IPS-15b (cell line): ENCODE measurements at regions not wholly inside any gene's neighbourhood (a gene's known extent, or its start where the extent isn't known, plus 50 kb on each side); places are given as distances from the start of the nearest gene placed in this dataset.
"Not testable (repeated sequence)": the region's sequence is repeated elsewhere in the genome, so short reads cannot be mapped to it uniquely, and the experiment has no call there.

ENCODE experiments used
- H3K27me3 ChIP-seq: one replicate; pipeline ENCODE4 v1.6.1; 2013; ENCODE audit warnings: low read length; ENCODE audit not compliant: control insufficient read depth, insufficient read depth
- H3K36me3 ChIP-seq: one replicate; pipeline ENCODE4 v1.6.1; 2013; ENCODE audit warnings: low read length; ENCODE audit not compliant: control insufficient read depth, insufficient read depth
- H3K4me1 ChIP-seq: one replicate; pipeline ENCODE4 v1.6.1; 2013; ENCODE audit warnings: mild to moderate bottlenecking, low read length; ENCODE audit not compliant: control insufficient read depth, insufficient read depth
- H3K4me3 ChIP-seq: one replicate; pipeline ENCODE4 v1.5.1; 2013; ENCODE audit warnings: low read depth, low read length
- H3K9ac ChIP-seq: one replicate; pipeline ENCODE4 v1.6.1; 2013; ENCODE audit warnings: low read depth, mild to moderate bottlenecking, low read length
- H3K9me3 ChIP-seq: one replicate; pipeline ENCODE4 v1.6.1; 2013; ENCODE audit warnings: mild to moderate bottlenecking, low read length; ENCODE audit not compliant: control insufficient read depth, insufficient read depth

DNA sequence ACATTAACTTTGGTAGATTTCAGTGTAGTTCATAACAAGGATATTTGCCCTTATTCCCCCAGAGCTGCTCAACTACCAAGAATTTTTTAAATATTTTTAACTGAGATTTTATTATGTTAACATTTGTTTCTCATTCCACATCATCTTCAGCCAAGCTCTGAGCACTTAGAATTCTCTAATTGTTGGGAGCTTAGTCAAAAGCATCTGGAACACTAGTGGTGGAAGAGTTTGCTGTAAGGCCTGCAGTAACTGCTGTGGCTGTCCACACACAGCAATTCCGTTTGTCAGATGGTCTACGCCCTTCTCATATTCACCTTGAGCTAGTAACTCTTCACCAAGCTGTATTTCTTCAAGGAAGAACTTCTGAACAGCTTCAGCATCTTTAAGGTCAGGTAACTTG lies 75.0 kb upstream of the KCTD7 start:
- H3K9ac ChIP-seq, H3K4me3 ChIP-seq, H3K9me3 ChIP-seq, H3K27me3 ChIP-seq, H3K4me1 ChIP-seq: not testable (repeated sequence)
- H3K36me3 ChIP-seq = peaks cover 47% of the 10 kb centered on the region

- H3K4me1 ChIP-seq, H3K9ac ChIP-seq, H3K4me3 ChIP-seq, H3K27me3 ChIP-seq, H3K9me3 ChIP-seq: not testable (repeated sequence)
- H3K36me3 ChIP-seq = peaks cover 47% of the 10 kb centered on the region
These were observed 74.4 kb upstream of the KCTD7 start for GRCh38 chr7:66554291-66554690.

GRCh38 chr7:66554842-66555430 lies 73.7 kb upstream of the KCTD7 start:
- not testable (repeated sequence) for H3K9ac ChIP-seq, H3K27me3 ChIP-seq, H3K9me3 ChIP-seq, H3K4me3 ChIP-seq, H3K4me1 ChIP-seq
- peaks cover 44% of the 10 kb centered on the region for H3K36me3 ChIP-seq

- H3K27me3 ChIP-seq = no peaks in the 10 kb centered on the region
- H3K9ac ChIP-seq = no peak overlapping the region
- no peaks in the 10 kb centered on the region for H3K9me3 ChIP-seq
- H3K36me3 ChIP-seq = peaks cover 41% of the 10 kb centered on the region
- no peaks in the 10 kb centered on the region for H3K4me1 ChIP-seq
- H3K4me3 ChIP-seq = no peak overlapping the region
These were observed 72.5 kb upstream of the KCTD7 start for GRCh38 chr7:66556177-66556548.

DNA sequence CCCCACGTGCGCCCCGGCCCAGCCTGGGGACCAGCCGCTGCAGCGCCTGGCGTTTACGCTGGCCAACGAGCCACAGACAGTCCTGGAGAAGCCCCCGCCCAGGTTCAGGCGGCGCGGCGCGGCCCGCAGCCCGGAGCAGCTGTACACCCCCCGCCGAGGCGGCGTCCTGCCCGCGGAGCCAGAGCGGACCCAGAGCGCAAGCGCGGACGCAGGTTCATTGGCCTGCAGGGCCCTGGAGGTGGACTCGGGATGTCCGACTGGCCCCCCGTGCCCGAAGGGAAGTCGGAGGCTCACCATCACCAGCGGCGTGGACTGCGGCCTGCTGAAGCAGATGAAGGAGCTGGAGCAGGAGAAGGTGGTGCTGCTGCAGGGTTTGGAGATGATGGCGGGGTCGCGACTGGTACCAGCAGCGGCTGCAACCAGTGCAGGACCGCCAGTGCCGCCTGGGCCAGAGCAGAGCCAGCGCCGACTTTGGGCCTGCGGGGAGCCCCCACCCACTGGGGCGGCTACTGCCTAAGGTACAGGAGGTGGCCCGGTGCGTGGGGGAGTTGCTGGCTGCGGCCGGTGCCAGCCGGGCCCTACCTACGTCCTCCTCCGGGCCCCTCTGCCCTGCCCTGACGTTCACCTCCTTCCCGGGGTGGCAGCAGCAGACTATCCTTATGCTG lies 72.0 kb upstream of the KCTD7 start:
- H3K9ac ChIP-seq = no peak overlapping the region
- no peaks in the 10 kb centered on the region for H3K9me3 ChIP-seq
- no peaks in the 10 kb centered on the region for H3K27me3 ChIP-seq
- H3K4me3 ChIP-seq = no peak overlapping the region
- H3K4me1 ChIP-seq = no peaks in the 10 kb centered on the region
- peaks cover 36% of the 10 kb centered on the region for H3K36me3 ChIP-seq

DNA sequence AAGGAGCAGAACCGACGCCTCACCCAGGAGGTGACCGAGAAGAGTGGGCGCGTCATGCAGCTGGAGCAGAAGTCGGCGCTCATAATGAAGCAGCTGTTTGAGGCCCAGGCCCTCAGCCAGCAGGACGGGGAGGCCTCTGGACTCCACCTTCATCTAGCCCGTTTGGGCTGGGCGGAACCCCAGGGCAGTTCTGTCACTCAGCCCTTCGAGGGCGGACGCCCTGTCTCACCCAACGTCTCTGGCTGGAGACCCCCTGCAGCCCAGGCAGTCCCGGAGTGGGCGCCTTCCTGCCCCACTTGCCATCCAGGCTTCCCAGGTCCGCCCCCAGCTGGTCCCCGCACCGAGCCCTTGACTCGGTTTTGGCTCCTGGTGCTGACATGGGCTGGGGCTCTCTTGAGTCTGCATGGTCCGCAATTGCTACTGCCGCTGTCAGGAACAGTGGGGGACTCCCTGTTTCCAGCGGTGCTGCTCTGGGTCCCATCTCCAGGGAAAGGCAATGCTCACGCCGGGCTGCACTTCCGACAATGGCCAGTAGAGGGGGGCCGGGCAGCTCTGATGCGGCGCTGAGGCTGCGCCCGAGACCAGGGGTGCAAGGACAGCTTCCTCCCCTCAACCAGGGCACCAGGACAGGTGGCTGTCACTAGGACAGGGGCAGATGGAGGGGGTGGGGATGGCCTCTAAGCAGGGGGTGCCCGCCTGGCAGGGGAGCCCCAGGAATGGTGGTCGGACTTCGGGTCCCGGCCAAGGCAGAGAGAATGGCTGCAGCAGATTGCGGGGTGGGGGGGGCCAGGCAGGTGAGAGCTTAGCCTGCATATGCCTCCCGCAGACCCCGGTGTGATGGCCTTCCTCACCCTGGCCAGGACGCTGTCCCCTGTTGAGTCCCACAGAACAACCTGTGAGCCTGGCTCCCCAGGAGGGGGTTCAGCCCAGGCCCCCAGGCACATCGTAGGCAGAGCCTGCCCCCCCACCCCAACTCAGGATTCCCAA lies 71.2 kb upstream of the KCTD7 start:
- H3K4me1 ChIP-seq = no peaks in the 10 kb centered on the region
- no peaks in the 10 kb centered on the region for H3K27me3 ChIP-seq
- no peaks in the 10 kb centered on the region for H3K9me3 ChIP-seq
- H3K9ac ChIP-seq = no peak overlapping the region
- no peak overlapping the region for H3K4me3 ChIP-seq
- peaks cover 34% of the 10 kb centered on the region for H3K36me3 ChIP-seq

GRCh38 chr7:66558201-66558641 lies 70.5 kb upstream of the KCTD7 start:
- Histone ChIP-seq H3K9ac (no peak overlapping the region), H3K9me3 (no peaks in the 10 kb centered on the region), H3K4me3 (no peak overlapping the region), H3K36me3 (peaks cover 27% of the 10 kb centered on the region), H3K4me1 (no peaks in the 10 kb centered on the region), H3K27me3 (no peaks in the 10 kb centered on the region)

- H3K9ac ChIP-seq = no peak overlapping the region
- no peaks in the 10 kb centered on the region for H3K9me3 ChIP-seq
These were observed 69.8 kb upstream of the KCTD7 start for GRCh38 chr7:66558660-66559465.

GRCh38 chr7:66564045-66564444 lies 64.6 kb upstream of the KCTD7 start:
- H3K36me3 ChIP-seq = no peaks in the 10 kb centered on the region
- no peaks in the 10 kb centered on the region for H3K27me3 ChIP-seq
- H3K9ac ChIP-seq = no peak overlapping the region
- no peaks in the 10 kb centered on the region for H3K4me1 ChIP-seq
- no peaks in the 10 kb centered on the region for H3K9me3 ChIP-seq
- no peak overlapping the region for H3K4me3 ChIP-seq

More at GRCh38 chr7:66558660-66559465, 69.8 kb upstream of the KCTD7 start:
- Histone ChIP-seq H3K36me3 (peaks cover 25% of the 10 kb centered on the region), H3K27me3 (no peaks in the 10 kb centered on the region), H3K4me3 (no peak overlapping the region), H3K4me1 (no peaks in the 10 kb centered on the region)

GRCh38 chr7:66570179-66570578 lies 58.5 kb upstream of the KCTD7 start:
- not testable (repeated sequence) for H3K4me1 ChIP-seq, H3K36me3 ChIP-seq

DNA sequence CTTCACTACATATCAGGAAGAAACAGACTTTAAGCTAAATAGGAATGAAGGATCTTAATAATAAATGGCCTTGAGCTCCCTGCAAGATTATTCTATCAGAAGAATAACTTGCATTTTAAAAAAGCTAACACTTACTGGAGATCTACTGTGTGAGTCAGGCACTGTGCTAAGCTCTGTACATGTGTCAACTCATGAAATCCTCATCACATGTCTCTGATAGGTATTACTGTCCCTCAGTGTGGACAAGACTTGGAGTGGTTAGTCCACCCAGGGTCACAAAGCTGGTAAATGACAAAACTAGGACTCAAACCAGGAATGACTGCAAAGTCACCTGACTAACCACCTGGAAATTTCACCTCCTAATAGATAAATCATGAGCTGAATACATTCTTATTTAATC lies 57.1 kb upstream of the KCTD7 start:
- H3K27me3 ChIP-seq = no peaks in the 10 kb centered on the region
- no peaks in the 10 kb centered on the region for H3K9me3 ChIP-seq
- H3K36me3 ChIP-seq = peaks cover 5% of the 10 kb centered on the region
- no peak overlapping the region for H3K9ac ChIP-seq
- H3K4me3 ChIP-seq = no peak overlapping the region
- no peaks in the 10 kb centered on the region for H3K4me1 ChIP-seq

More at GRCh38 chr7:66570179-66570578, 58.5 kb upstream of the KCTD7 start:
- not testable (repeated sequence) for H3K9ac ChIP-seq, H3K27me3 ChIP-seq, H3K9me3 ChIP-seq, H3K4me3 ChIP-seq
